AG08396 (cell line): ENCODE measurements at regions not wholly inside any gene's neighbourhood (a gene's known extent, or its start where the extent isn't known, plus 50 kb on each side); places are given as distances from the start of the nearest gene placed in this dataset.

Source experiments
- DNase-seq: peaks from one replicate; pipeline ENCODE4 v3.0.0; 2012; ENCODE audit warnings: low spot score, mixed read lengths

DNA sequence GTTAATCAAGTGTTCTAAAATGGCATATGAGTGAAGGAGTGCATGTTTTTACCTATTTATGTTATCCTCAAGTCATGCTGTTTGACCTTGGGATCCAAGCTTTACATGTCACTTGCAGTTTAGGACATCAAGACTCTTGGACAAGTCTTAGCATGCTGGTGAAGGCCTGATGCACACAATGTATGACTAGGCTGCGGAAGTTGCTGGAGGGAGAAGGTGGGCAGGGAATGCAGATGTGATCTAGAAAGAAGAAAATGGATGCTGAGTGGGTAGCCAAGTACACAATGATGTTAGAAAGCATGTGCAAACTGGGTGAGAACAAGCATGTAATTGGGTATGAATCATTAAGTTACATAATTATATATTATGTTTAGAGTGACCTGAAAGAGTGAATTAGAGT, 301.8 kb downstream of the BRINP2 start:
- no peak for DNase-seq

DNA sequence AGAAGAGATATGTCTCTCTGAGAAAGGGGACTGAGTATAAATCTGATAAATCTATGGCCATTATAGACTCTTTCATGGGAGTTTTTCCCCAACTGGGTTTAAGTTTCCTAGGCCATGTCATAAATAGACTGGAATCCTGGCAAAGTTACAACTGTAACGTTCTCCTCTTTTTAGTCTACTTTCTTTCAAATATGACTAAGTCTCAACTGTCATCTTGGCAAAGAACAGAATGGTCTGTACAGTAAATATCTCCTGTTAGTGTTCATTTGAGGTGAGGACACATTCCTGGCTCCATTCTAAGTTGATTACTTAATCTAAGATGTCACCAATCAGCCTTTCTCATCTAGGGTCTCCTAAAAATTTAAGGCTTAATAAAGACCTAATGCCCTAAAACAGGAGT, 300.5 kb downstream of the BRINP2 start:
- DNase-seq: peak; percentile 7

DNA sequence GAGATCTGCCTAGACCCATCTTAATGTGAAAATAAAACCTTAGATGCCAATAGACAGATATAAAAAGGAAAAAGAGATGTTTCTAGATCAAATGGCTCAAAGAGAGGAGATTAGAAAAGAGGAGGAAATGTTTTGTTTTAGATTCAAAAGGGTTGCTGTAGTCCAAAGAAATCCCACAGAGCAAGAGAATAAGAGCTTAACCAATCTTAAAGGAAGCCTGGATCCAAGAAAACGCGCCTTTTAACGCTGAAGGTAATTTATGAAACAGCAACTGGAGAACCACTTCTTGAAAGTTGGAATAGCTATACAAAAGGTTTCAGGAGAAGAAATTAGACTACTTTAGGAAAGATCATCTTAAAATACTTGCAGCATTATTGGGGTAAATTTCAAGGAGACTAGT, 298.8 kb downstream of the BRINP2 start:
- DNase-seq: no peak

DNA sequence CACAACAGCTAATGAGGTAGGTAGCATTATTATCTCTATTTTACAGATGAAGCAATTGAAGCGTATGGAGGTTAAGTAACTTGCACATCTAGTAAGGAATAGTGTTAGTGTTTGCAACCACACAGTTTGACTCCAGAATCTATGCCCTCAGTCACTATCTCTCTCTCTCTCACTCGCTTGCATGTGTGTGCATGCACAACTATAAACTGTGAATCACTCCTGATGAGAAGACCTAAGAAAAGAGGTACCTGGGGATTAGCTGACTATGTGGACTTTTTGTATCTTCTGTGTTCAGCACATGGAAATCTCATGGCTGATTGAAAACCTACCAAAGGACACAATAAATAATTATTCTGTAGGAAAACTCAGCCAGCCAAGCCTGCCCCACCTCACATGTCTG, 295.5 kb downstream of the BRINP2 start:
- no peak for DNase-seq

DNA sequence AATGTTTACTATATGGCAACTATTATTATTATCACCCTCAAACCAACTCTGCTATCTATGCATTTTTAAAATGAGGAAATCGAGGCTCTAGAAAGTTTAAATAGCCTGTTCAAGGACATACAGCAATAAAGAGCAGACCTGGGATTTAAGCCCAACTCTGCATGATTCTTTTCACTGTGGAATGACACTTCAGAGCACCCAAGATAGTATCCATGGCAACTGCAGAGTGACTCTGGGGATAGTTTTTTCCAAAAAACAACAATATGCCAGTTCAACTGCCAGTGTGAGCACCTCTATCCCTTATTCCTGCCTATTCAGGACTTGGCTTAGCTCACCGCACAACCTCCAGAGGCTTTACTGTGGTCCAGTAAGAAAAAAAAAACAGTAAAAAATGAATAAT, 293.9 kb downstream of the BRINP2 start:
- DNase-seq: no peak

DNA sequence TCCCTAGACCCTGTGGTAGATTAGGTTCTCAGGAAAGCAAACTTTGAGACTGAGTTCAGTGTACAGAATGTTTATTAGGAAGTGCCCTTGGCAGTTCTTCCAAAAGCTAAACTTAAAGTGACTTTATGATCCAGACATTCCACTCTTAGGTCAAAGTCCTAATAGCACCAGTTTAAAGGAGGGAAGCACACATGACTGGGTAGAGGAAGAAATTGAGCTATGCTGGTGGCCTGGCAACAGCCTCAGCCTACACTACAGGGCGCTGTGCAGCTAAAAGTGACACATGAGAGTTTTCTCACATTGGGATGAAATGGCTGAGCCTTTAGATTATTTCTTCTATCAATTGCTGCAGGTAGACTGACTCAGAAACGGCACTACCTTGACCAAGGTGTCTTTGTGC, 280.4 kb downstream of the BRINP2 start:
- no peak for DNase-seq

DNA sequence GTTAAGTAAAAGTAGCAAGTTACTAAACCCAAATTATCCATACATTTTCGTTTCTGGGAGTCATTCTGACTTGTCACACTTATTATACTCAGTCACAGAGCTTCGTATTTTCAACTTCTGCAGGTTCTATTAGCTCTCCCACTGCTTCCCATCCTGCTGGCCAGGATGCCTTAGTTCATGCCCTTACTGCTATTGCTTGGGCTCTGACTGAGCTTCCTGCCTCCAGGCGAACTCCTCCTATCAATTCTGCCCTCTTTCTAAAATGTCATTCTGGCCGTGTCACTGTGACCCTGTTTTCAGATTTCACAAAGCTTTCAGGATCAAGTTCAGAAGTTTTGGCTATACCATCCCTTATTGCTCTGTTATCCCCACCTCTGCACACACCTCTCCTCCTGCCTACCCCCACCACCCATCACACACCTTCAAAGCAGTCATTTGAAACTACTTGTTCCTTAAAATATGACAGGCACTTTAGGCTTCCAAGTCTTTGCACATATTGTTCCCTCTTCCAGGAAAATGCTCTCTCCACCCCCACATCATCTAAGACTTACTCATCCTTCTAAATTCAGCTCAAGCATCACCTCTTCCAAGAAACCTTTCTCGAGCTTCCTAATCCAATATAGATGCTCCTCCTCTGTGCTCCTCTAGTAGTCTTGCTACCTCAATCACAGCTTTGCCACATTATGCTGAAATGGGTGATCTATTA, 278.0 kb downstream of the BRINP2 start:
- DNase-seq: no peak

DNA sequence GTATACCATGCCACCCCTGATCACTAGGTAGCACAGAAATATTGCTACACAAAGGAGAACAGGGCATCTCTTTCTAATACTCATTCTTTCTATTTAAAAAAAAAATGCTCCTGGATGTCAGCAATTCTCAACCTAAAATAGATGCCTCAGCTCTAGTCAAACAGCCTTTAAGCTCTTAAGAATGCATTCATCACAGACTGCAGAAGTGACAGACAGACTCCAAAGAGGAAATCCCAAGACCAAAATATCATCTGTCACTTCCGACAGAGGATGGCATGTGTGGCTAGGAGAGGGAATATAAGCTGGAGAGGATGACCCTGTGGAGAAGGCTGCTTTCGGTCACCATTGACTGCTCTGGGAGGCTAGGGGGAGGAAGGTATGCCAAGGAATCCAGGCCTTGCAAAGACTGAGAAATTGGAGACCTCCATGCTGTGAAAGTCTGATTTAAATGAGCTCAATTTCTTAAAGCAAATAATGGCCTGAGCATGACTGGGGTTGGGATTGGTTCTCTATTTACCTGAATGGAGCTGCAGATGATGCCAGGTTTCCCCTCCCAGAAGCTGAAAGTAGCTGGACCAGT, 277.4 kb downstream of the BRINP2 start:
- DNase-seq: no peak

DNA sequence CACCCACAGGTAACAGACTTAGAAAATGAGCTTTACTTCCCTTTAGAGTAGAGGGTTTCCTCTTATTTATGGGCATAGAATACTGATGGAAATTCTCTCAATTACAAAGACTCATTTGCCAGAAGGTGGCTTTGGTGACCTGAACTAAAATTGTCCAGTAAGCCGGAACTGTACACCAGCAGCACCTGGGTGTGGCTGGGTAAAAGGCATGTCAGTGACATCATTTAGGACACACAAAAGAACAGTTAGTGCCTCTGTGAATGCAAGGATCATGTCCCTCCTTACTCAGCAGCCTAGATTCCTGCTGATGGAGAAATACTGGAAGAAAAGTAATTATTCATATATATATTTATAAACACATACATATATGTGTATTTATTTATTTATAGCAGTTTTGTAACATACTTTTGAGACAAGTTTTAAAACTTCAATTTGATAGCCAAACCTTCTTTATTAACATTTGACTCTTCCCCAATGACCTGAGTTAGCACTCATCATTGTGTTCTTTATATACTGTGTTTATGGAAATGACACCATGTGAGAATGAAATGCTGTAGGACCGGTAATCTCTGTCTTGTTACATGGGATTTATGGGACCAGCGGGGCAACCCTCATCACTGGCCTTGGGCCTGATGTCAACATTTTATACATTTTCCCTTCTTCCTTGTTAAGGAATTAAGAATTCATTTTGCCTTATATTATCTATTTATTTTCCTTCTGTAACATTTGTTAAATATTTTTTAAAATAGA, 274.4 kb downstream of the BRINP2 start:
- no peak for DNase-seq

DNA sequence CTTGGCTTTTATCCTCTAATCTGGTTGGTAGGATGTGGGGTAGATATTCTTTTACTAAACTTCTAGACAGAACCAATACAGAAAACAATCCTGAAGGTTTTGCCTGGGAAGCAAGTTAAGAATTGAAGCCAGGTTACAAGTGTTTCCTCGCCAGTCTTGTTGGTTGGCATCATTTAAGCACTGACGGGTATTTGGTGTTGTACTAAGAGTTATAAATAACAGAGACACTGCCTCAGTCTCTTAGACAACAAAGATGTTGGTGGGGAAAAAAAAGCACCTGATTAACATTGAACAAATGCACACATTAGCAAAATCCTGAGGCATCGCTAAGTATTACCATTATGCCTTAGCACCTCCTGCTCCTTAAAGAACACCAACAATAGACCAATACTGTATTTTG, 272.2 kb downstream of the BRINP2 start:
- DNase-seq: no peak

DNA sequence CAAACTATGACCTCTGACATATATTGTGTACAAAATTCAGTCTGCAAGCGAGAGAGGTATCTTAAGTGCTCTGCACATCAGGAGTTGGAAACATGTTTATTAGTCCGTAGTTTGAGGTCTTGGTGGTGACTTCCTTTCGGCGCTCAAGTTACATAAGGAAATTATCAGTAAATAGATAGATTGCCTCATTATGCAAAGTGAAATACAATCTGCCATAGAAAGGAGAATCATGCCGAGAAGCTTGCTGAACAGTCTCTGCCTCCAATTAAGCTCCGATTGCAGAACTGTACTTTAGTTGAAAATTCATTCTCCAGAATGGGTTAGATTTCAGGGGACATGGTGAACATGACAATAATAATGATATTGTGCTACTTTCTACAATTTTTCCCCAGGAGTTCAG, 271.8 kb downstream of the BRINP2 start:
- no peak for DNase-seq

DNA sequence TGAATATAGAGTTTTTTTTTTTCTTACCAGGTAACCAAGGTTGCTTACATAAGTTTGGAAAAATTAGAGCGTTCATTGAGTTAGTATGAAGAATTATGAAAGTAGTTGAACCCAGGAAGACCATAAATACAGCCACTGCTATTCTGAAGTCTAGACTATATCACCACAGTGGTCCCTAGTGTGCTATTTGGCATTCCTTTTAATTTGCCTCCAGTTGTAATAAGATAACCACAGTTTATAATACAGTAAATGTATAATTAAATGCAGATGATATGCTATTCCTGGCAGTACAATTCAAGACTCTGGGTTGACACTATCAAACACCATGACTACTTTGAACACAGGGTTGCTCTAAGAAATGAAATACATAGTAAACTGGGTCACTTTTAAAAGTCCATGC, 270.5 kb downstream of the BRINP2 start:
- no peak for DNase-seq

DNA sequence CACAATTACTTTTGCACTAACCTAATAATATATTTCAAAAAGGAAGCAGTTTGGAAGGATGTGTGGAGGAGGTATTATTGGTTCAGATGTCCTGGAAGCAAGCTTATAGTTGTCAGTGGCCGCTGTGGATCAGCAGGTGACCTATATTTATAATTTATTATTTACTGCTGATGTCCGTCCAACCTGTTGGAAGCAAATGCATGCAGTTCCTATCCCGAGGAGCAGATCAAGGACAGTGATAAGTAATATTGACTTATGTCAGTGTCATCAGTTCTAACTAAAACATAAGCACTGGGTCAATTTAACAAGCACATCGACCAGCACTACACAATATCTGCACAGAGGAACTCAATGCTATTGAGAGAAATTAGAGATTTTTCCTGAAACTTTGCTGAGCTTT, 270.1 kb downstream of the BRINP2 start:
- DNase-seq: no peak

DNA sequence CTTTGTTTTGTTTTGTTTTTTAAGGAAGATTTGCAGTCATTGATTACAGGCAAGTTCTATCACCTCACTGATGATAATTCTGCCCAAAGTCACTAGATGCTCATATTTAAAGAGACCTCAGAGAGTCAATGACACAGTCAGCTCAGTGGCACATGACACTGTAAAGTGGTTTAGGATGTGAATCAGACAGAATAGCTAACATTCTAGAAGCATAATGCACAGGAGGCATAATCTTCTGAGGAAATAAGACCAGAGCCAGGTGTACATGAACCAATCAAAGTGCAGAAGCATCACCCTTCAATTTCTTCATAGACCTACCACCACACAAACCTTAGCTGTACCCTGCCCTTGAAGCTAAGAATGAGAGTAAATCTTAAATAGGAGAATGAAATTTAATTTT, 268.5 kb downstream of the BRINP2 start:
- no peak for DNase-seq

DNA sequence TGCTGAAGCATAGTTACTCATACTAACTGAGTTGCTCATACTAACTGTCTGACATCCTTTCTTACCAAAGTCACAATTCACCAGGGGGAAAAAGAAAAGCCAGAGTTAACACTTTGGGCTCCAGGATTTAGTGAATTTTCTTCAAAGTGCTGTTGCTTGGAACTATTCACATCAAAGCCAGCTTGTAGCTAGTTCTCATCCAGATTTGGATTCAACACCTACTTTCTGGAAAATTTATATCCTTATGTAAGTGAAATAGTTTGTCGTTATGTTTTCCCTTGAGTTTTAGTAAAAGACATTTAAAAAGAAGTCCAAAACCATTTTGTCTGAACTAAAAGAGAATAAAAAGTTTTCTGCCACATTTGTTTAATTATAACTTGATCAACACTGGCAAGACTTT, 264.6 kb downstream of the BRINP2 start:
- DNase-seq: no peak

DNA sequence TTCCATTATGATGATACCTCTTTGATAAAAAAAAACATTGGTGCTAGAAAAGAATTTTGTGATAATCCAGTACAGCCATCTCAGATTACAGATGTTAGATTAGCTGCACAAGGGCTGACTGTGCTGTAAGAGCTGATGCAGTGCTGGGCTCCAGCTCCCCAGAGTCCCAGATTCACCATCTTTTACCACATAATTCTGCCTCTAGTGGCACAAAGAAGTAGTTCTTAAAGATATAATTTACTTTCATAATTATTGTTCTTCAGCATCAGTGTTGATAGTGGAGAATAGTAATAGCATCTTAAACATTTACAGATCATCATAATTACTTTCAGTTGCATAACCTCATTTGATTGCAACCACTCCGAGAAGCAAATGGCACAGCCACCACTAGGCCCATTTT, 262.1 kb downstream of the BRINP2 start:
- DNase-seq: peak; percentile 7

DNA sequence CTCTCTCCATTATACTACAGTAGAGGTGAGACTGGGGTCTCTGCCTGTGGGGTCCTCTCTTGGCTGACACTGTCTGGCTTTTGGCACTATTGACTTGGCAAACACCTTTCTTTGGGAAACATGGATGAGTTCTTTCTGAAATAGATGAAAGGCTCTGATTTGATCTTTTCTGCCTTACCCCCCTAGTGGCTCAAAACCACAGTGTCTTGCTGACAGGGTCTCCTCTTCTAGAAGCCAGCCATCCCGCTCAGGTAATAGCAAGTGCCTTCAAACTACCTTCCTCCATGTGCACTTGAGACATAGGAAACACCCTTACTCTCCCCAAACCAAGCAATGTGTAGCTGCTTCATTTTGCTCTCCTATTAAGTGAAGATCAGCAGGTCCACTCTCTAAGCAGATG, 260.4 kb downstream of the BRINP2 start:
- no peak for DNase-seq

DNA sequence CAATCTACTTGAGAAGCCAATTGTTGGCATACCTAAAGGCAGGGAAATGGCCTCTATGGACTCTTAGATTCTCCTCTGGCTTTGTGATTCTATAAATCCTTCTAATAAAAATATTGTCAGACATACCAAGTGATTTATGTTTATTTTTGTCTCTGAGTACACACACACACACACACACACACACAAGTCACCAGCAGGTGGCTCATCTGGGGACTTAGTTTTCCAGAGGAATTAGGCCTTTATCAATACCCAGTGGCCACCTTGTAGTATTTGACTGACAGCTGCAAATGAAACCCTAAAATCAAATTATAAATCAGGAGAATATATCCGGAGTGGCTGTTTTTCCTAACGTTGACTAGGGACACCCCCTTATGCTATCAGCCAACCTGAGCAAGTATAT, 258.5 kb downstream of the BRINP2 start:
- no peak for DNase-seq

DNA sequence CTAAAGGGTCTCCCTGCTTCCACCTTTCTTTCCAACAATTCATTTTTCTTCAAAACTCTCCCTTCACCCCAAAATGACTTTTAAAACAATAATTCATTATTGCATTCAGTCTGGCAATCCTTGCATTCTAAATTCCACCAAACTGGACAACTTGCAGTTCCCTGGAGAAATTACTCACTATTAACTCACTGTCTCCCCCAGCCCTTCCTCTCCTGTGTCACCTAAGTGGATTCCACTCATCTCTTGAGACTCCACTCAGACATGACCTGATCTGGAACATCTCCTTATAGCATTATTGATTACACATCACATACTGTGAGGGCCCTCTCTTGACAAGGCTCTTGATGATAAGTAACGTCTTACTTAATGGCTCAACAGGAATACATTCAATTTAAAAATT, 257.1 kb downstream of the BRINP2 start:
- no peak for DNase-seq

DNA sequence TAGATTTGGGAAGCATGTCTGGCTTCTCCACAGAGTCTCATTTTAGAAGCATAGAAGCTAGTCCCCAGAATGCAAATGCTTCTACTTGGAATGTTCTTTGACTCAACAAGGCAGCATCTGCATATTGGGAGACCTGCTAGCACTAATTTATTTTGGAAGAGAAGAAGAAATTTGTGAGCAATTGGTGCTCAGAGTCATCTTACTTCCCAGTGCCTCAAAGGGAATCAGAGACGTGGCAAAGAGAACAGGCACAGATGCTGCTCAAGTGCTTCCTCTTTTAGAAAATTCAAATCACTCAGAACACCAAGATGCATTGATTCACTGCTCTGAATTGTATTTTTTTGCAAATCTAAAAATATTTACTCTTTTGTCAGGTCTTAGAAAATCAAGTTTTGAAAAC, 255.7 kb downstream of the BRINP2 start:
- DNase-seq: no peak

DNA sequence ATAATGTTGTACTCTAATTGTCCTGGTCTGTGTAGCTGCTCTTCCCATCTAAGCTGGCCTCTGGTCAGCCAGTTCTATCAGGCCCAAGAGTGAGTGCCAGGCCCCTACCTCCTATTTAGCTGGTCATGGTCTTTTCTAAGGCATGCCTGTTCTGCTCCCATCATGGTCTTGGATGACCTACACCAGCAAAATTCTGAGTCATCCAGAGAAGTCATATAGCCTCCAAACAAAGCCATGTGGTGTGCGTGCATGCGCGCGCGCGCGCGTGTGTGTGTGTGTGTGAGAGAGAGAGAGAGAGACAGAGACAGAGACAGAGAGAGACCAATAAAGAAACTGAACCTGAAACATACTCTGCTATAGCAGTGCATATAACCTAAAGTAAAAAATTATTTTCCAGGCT, 254.4 kb downstream of the BRINP2 start:
- no peak for DNase-seq

DNA sequence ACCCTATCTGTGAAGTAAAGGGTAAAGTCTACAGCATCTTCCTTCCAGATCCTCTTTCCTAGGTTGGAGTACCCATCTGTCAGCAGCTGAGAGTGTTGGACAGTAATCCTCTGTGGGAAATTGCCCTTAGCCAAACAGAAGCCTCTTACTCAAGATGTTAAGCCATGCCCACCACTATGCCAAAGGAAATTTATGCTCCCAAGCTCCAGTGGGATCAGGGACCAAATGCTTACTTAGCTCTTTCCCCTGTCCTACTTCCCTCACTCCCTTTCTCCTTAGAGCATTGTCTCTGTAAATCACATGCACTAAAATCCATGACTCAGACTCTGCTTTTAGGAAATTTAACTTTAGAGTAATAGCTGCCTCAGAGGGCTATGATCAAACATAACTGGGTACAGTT, 254.0 kb downstream of the BRINP2 start:
- no peak for DNase-seq

DNA sequence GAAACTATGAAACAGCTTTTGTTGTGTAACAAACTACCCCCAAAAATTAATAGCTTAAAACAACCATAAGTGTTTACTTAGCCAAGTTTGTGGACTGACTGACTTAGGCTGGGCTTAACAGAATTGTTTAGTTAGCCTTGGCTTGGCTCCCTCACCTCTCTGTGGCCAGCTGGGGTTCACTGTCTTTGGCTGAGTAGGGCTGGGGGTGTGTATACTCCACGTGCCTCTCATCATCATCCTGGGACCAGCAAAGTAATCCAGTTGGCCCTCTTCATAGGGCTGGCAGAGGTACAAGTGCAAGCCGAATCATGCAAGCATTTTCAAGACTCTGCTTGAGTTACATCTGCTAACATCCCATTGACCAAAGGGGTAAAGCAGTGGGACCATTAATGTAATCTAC, 252.3 kb downstream of the BRINP2 start:
- no peak for DNase-seq
